Suprapubic skin (tissue), 4 donors: ENCODE measurements at regions not wholly inside any gene's neighbourhood (a gene's known extent, or its start where the extent isn't known, plus 50 kb on each side); places are given as distances from the start of the nearest gene placed in this dataset.

ENCODE experiments used
- DNase-seq, 2 donors: peaks; one replicate each; pipeline ENCODE4 v3.0.0-alpha.2; 2019; ENCODE audit warnings: low spot score in 2 of 2
- H3K27ac ChIP-seq: fragments of 200-600 bp; sonication (generic); one replicate; pipeline ENCODE4 v1.5.1; 2019
- H3K27me3 ChIP-seq: fragments of 200-600 bp; sonication (generic); one replicate; pipeline ENCODE4 v1.5.1; 2019
- H3K36me3 ChIP-seq: fragments of 200-600 bp; sonication (generic); one replicate; pipeline ENCODE4 v1.5.1; 2019
- H3K4me1 ChIP-seq: fragments of 200-600 bp; sonication (generic); one replicate; pipeline ENCODE4 v1.5.1; 2019
- H3K4me3 ChIP-seq: fragments of 200-600 bp; sonication (generic); one replicate; pipeline ENCODE4 v1.5.1; 2019; ENCODE audit warnings: mild to moderate bottlenecking
- H3K9me3 ChIP-seq: fragments of 200-600 bp; sonication (generic); one replicate; pipeline ENCODE4 v1.5.1; 2019
- EP300 ChIP-seq: sonication (generic); formaldehyde crosslinking; IDR thresholded peaks from one replicate; pipeline ENCODE4 v1.6.1; 2017; ENCODE audit warnings: antibody characterized with exemption
- POLR2A ChIP-seq, 2 donors: fragments of 450-650 bp; IDR thresholded peaks; one replicate each; pipeline ENCODE4 v1.6.1; 2017; ENCODE audit warnings: antibody characterized with exemption in 2 of 2, mild to moderate bottlenecking in 2 of 2, moderate library complexity in 2 of 2
- POLR2AphosphoS5 ChIP-seq, 3 donors: sonication (generic); formaldehyde crosslinking; IDR thresholded peaks; one replicate each; pipeline ENCODE4 v1.6.1; 2017; ENCODE audit warnings: antibody characterized with exemption in 3 of 3
- WGBS: methylation state at CpG from one replicate; pipeline ENCODE4 v1.1.5; 2018; 5-methylcytosine and 5-hydroxymethylcytosine counted together
- TF ChIP-seq, protein P1 (sequence below), 2 donors: fragments of 200-600 bp in 1 of 2; fragments of 450-650 bp in 1 of 2; sonication (generic) in 1 of 2; IDR thresholded peaks; one replicate each; pipeline ENCODE4 v1.5.1; 2016 to 2019; ENCODE audit warnings: antibody characterized with exemption in 2 of 2, mild to moderate bottlenecking in 1 of 2, moderate library complexity in 1 of 2

DNA sequence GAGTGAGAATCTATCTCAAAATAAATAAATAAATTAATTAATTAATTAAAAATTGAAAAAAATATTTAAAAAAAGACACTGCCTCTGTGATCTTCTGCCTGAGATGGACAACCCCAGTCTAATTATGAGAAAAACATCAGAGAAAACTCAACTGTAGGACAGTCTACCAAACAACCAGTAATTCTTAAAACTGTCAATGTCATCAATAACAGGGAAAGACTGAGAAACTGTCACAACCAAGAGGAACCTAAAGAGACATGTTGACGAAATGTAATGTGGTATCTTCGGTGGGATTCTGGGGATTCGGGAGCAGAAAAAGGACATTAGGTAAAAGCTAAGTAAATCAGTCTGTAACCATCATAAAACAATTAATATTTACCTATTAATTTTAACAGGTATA is 265.4 kb upstream of the LMCD1 start:
- H3K27me3 ChIP-seq, result no peaks in the 10 kb centered on the region
- H3K9me3 ChIP-seq, result no peaks in the 10 kb centered on the region
- no peaks in the 10 kb centered on the region for H3K36me3 ChIP-seq
- TF ChIP-seq, protein P1, sequence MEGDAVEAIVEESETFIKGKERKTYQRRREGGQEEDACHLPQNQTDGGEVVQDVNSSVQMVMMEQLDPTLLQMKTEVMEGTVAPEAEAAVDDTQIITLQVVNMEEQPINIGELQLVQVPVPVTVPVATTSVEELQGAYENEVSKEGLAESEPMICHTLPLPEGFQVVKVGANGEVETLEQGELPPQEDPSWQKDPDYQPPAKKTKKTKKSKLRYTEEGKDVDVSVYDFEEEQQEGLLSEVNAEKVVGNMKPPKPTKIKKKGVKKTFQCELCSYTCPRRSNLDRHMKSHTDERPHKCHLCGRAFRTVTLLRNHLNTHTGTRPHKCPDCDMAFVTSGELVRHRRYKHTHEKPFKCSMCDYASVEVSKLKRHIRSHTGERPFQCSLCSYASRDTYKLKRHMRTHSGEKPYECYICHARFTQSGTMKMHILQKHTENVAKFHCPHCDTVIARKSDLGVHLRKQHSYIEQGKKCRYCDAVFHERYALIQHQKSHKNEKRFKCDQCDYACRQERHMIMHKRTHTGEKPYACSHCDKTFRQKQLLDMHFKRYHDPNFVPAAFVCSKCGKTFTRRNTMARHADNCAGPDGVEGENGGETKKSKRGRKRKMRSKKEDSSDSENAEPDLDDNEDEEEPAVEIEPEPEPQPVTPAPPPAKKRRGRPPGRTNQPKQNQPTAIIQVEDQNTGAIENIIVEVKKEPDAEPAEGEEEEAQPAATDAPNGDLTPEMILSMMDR (IDR thresholded peaks at IDR 0.05), result no peak
- TF ChIP-seq POLR2A (IDR thresholded peaks at IDR 0.05) (no peak), EP300 (no peak), POLR2AphosphoS5 (IDR thresholded peaks at IDR 0.05) (no peak)
- H3K4me1 ChIP-seq, result no peaks in the 10 kb centered on the region
- H3K4me3 ChIP-seq, result no peak overlapping the region
- DNase-seq, result no peak
- H3K27ac ChIP-seq, result no peak overlapping the region
- 64% methylated on average over 3 of the region's 3 CpGs for WGBS

DNA sequence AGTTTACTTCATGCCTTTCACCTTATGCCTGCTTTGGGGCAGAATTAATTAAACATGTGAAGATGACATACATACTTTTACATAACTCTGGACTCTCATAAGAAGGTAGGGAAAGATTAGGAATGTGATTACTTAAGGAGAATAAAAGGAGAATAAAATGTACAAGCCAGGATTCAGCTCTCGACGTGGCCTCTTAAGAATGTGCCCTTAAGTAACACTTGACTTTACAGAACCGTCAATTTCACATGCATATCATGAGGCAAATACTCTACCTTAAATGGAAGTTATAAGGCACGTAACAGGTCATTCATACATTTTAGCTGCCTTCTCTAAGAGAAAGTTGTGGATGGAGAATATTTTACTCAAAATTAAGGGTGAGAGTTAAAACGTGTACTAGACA is 263.7 kb upstream of the LMCD1 start:
- Histone ChIP-seq H3K27me3 (no peaks in the 10 kb centered on the region), H3K36me3 (no peaks in the 10 kb centered on the region), H3K4me1 (no peaks in the 10 kb centered on the region), H3K27ac (no peak overlapping the region), H3K4me3 (no peak overlapping the region), H3K9me3 (no peaks in the 10 kb centered on the region)
- WGBS, result 60% methylated on average over 5 of the region's 5 CpGs
- DNase-seq, result no peak
- no peak for TF ChIP-seq POLR2AphosphoS5 (IDR thresholded peaks at IDR 0.05)
- peak; percentile 59 for TF ChIP-seq EP300
- TF ChIP-seq POLR2A (IDR thresholded peaks at IDR 0.05), result no peak
- TF ChIP-seq, protein P1 (IDR thresholded peaks at IDR 0.05), result no peak

DNA sequence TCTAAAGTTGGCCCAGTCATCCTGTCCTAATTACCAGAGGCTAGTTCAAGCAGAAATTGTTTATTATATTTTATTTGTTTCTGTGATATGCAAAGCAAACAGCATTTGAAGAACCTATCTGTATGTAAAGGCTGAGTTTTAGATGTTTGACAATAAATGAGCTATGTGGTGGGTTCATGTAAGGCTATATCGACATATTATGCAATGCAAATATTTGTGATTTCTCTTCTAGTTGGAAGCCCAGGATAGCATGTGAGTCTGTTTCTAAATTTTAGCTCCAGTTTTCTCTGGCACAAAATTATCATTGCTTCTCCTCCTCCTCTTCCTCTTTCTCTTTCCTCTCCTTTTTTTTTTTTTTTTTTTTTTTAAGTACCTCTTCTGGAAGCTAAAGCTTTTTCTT is 263.2 kb upstream of the LMCD1 start:
- Histone ChIP-seq H3K4me1 (no peaks in the 10 kb centered on the region), H3K27me3 (no peaks in the 10 kb centered on the region), H3K27ac (no peak overlapping the region), H3K4me3 (no peak overlapping the region), H3K36me3 (no peaks in the 10 kb centered on the region), H3K9me3 (no peaks in the 10 kb centered on the region)
- no peak for DNase-seq
- TF ChIP-seq, protein P1 (IDR thresholded peaks at IDR 0.05), result no peak
- TF ChIP-seq POLR2A (IDR thresholded peaks at IDR 0.05) (no peak), POLR2AphosphoS5 (IDR thresholded peaks at IDR 0.05) (no peak), EP300 (no peak)
- WGBS, result 88% methylated on average over 1 of the region's 1 CpG

DNA sequence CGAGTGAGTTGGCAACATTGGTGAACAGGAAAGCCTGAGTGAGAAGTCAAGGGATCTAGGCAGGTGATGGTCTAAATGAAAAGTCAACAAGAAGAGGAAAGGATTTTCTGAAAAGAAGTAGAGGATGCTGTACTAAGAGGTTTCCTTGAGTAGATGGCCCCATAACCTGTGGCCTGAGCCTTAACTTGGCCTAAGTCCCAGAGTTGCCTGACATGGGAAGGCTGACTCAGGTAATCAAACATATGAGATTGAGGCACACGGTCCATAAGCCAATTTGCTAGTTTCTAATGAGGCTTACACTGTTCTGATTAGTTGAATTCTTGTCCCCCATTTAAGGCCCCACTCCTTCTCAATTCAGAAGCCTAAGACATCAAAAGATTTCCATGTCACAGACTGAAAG is 262.5 kb upstream of the LMCD1 start:
- TF ChIP-seq, protein P1 (IDR thresholded peaks at IDR 0.05), result no peak
- TF ChIP-seq POLR2A (IDR thresholded peaks at IDR 0.05), result no peak
- TF ChIP-seq EP300, result no peak
- no peak for TF ChIP-seq POLR2AphosphoS5 (IDR thresholded peaks at IDR 0.05)
- Histone ChIP-seq H3K36me3 (no peaks in the 10 kb centered on the region), H3K4me3 (no peak overlapping the region), H3K4me1 (no peaks in the 10 kb centered on the region), H3K9me3 (no peaks in the 10 kb centered on the region), H3K27me3 (no peaks in the 10 kb centered on the region), H3K27ac (no peak overlapping the region)
- 77% methylated on average over 2 of the region's 2 CpGs for WGBS
- DNase-seq, result no peak

DNA sequence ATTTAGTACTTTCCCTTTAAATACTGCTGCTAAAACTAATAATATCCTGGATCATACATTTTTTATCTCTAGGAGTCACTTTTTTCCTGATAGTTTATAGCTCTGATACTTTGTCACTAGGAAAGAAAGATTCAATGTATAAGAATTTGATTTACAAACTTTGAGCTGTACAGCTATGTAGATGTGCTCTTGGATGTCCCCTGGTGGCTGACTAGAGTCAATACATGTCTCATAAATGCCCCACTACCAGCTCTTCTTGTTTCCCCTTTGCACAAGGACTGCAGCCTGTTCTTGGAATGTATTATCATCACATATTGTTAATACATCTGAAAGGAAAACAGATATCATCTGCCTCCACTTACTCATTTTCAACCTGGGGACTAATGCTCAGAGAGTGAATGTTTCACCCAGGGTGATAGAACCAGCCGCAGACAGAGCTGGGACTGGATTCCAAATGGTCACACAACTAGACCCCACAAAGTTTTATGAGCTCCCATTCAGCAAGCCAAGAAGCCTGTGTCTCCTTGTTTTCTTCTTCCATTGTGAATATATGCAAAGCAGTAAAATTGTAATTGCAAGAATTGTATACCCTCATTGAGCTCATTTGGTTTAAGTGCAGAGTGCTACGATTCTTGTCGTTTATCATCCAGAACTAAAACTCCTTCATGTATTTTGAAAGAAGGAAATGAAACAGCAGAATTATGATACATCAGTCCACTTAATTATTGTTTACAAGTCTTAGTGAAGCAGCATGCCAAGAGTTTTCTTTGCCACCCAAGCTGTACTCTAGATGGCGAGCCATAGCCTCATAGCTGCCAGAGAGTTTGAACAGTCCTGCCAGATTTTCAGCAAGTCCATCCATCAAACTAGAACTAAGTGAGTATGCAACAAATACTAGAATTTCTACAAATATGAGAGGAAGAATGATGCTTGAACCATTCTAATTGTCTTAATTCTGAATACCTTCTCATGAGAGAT is 261.6 kb upstream of the LMCD1 start:
- Histone ChIP-seq H3K27ac (no peak overlapping the region), H3K9me3 (no peaks in the 10 kb centered on the region), H3K4me3 (no peak overlapping the region), H3K4me1 (no peaks in the 10 kb centered on the region), H3K27me3 (no peaks in the 10 kb centered on the region), H3K36me3 (no peaks in the 10 kb centered on the region)
- WGBS, result 58% methylated on average over 4 of the region's 4 CpGs
- TF ChIP-seq, protein P1 (IDR thresholded peaks at IDR 0.05), result peak; percentile 37 to 78
- no peak for TF ChIP-seq POLR2AphosphoS5 (IDR thresholded peaks at IDR 0.05)
- no peak for DNase-seq
